GM21737 (cell line): ENCODE measurements at regions not wholly inside any gene's neighbourhood (a gene's known extent, or its start where the extent isn't known, plus 50 kb on each side); places are given as distances from the start of the nearest gene placed in this dataset.
"Not testable (repeated sequence)": the region's sequence is repeated elsewhere in the genome, so short reads cannot be mapped to it uniquely, and the experiment has no call there.

Experiments used
- ATAC-seq: cut with Tn5 transposase; IDR thresholded peaks from one replicate; pipeline ENCODE4 v1.9.1; 2021; ENCODE audit warnings: mild to moderate bottlenecking, moderate library complexity; ENCODE audit not compliant: unreplicated experiment

GRCh38 chr7:86045197-86045596, 598.5 kb upstream of the GRM3 start:
- ATAC-seq: not testable (repeated sequence)

DNA sequence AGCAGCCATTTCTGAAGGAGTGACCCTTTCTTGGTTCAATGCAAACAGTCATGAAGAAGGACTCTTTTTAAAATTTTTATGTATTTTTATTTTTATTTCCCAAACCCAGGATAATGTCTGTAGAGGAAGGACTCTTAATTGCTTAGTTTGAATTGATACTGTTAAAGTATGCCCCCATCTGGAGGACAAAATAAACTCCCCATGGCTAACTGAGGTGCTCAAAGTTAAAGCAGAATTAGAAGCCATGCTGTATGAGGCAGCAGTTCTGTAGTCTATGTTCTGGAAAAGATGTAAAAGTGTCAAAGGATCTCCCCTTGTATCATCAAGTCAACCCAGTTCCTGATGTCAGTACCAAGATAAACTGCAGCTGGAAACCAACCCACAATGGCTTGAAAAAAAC, 617.9 kb upstream of the GRM3 start:
- ATAC-seq: no peak

DNA sequence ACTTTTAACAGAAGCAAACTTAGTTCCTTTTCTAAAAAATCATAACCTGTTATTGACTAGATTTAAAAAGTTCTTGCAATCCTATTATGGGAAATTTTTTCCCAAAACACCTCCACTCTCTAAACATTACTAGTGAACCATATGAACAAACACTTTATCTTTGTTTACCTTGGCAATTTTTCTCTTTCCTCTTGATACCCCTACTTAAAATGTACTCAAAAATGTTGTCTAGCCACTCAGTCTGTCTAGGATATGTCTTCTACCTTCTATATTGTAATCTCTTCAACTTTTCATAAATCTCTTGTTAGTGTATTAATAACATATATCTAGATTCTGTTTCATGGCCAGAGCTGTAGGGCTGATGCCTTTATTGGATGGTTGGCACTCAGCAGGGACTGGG, 630.0 kb upstream of the GRM3 start:
- no peak for ATAC-seq

DNA sequence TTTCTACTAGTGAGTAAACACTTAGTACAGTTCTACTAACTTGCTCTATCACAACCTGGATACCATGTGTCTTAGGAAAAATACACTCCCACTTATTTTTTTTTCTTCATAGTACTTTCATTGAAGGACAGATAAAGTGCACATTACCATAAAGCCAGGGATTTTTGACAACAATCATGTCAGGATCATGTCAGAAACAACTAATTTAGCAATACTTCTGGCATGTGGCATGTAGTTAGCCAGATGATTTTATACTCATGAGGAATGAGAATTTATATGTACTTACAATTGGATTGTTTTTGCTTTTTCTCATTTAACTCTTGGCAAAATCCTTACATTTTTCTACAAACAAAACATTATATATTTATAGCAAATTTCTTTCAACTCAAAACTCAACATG, 630.7 kb upstream of the GRM3 start:
- no peak for ATAC-seq

DNA sequence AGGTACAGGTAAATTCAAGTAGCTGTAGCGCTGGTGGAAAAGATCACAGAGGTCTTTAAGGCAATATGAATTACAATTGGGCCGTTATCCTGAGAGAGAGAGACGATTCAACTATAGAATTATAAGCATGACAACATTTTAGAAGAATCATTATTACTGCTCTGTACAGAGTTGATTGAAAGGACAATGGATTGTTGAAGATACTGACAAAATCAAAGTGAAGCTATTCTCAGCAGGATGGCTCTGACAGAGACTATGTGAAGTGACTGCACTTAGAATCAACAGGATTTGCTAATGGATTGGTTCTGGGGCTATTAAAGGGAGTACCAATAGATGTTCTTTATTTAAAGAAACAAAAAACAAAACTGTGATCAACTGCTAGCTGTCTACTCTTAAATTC, 634.8 kb upstream of the GRM3 start:
- no peak for ATAC-seq

DNA sequence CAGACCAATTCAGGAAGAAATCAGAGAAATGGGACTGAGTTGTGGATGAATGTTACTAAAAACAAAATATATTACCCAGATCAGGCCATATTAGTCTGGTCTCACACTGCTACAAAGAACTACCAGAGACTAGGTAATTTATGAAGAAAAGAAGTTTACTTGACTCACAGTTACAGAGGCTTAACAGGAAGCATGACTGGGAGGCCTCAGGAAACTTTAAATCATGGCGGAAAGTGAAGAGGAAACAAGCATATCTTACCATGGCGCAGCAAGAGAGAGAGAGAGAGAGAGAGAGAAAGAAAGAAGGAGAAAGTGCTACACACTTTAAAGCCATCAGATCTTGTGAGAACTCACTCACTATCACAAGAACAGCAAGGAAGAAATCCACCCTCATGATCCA, 636.8 kb upstream of the GRM3 start:
- no peak for ATAC-seq

GRCh38 chr7:86002858-86003257, 640.9 kb upstream of the GRM3 start:
- no peak for ATAC-seq

- no peak for ATAC-seq
These were observed 646.2 kb upstream of the GRM3 start for GRCh38 chr7:85997515-85997914.

DNA sequence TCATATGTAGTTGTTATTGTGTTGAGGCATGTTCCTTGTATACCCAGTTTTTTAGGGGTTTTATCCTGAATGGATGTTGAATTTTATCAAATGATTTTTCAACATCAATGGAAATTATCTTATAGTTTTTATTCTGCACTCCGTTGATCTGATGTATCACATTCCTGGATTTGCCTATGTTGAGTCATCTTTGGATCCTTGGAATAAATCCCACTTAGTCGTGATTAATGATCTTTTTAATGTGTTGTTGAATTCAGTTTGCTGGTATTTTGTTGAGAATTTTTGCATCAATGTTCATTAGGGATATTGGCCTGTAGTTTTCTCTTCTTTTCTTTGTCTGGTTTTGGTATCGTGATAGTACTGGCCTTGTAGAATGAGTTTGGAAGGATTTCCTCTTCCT, 648.6 kb upstream of the GRM3 start:
- ATAC-seq: no peak

GRCh38 chr7:85980740-85981139, 663.0 kb upstream of the GRM3 start:
- ATAC-seq: no peak

DNA sequence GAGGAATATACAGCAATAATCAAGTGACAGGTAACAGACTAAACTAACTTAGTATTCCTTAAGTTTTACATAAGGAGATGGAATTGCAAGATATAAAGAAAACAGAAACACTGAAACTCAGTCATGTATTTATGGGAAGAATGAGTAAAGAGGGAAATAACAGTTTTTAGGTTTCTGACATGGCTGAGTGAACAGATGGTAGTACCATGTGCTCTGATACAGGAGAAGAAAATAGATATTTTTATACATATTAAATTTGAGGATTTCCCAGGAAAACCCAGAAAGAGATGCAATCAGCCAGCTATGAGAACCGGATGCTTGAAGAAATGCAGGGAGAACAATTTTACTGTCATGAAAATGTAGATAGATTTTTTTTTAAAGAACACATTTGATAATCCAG, 669.5 kb upstream of the GRM3 start:
- ATAC-seq: no peak

- ATAC-seq: no peak
These were observed 671.1 kb upstream of the GRM3 start for GRCh38 chr7:85972504-85973141.

DNA sequence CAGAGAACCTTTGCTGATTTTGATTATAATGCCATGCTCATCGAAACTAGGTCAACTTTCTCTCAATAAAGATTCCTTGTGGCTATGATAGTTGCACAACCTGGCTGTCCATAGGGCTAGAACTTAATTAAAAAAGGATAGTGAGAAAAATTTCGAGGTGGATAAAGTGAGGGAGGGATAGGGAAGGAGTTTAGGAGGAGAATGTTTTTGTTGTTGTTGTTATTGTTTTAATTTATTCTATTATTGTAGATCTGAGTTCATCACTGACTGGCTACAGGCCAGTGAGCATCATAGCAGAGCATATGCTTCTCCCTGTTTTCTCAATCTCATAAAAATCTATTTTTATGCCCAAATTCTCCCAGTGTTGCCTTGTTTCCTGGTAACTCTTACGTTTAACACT, 688.7 kb upstream of the GRM3 start:
- ATAC-seq: no peak

DNA sequence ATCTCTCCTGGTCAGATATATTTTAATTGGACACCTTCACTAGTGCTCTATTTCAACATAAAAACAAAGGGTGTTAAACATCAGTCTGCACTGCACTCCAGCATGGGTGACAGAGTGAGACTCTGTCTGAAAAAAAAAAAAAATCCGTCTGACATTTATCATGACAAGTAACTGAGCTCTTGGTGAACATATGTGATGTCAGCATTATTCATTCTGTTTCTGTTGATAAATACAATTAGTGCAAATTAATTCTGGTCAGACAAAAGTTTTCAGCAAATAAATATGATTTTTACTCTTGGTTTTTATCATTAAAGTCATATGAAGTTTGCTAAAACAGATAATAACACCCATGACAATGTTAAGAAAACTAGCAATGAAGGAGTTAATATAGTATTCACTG, 692.8 kb upstream of the GRM3 start:
- no peak for ATAC-seq

- ATAC-seq: no peak
These were observed 693.3 kb upstream of the GRM3 start for GRCh38 chr7:85950418-85950817.

DNA sequence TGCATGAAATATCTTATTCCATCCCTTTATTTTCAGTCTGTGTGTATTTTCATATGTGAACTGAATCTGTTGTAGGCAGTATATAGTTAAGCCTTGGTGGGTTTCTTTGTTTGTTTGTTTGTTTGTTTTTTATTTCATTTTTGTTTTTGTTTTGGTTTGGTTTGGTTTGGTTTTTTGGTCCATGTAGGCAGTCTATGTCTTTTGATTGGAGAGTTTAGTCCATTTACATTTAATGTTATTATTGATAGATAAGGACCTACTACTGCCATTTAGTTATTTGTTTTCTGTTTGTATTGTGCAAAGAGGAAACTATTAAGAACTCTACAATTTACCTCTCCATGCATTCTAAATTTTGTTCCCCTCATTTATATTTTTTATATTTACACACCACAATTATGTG, 695.9 kb upstream of the GRM3 start:
- no peak for ATAC-seq

DNA sequence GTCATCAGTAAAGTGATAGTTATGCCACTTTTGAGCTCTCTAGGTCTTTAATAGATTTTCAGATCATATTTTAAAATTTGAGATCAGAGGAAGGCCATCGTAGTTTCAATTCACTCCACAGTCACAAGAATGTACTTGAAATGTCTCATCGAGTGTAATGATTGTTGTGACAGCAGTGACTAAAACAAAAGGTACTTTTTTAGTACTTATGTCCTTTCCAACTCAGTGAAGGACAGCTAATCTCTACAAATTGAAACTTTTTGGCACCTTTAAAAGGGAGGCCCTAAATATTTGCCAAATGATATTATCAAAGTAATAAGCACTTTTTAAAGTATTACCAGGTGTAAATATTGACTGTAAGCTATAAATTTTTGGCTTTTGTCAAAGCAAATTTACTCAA, 702.9 kb upstream of the GRM3 start:
- ATAC-seq: no peak

- no peak for ATAC-seq
These were observed 711.8 kb upstream of the GRM3 start for GRCh38 chr7:85931919-85932318.

GRCh38 chr7:85928500-85928899, 715.2 kb upstream of the GRM3 start:
- ATAC-seq: no peak

- ATAC-seq: no peak
These were observed 716.5 kb upstream of the GRM3 start for GRCh38 chr7:85927226-85927625.

DNA sequence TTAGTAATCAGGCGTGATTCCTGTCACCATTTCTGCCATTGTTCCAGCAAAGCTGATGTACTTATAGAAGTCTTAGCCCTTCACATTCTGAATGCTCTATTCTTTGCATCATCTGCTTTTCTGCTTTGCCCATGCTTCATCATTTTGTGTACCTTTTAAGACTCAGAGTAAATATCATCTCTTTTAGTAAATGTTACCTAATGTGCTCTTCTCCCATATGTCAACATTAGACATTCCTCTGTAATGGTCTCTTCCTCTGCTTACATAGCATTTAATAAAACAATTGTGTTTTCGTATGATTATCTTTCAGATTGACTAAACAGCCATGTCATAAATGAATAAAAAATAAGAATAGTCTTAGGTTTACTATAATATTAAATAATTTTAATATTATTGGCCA, 719.6 kb upstream of the GRM3 start:
- no peak for ATAC-seq

DNA sequence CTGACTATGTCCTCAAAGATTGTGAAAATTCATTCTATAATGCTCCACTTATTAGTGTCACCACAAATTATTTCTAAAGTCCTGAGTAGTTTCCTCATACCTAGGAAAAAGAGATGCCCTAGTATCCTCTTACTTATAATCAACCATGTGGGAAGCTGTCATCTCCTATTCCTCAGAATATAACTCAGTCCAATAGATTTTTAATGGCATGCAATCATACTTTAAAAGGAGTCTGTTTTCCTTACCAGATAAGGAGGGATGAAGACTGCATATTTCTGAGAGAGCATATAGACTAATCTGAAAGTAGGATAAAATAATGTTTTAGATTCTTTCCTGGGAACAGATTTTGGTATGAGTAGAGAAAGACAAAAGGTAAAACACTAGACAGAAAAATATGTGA, 727.7 kb upstream of the GRM3 start:
- no peak for ATAC-seq

DNA sequence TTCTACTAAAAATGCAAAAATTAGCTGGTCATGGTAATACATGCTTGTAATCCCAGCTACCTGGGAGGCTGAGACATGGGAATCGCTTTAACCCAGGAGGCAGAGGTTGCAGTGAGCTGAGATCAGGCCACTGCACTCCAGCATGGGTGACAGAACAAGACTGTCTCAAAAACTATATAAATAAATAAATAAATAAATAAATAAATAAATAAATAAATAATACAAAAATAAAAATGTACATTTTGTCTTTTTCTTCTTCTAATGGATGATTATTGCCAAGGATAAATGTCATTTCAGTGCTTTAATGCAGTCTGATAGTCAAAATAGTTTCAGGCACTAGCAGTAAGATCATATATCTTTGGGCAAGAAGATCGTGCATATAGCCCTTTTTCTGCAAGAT, 727.6 kb upstream of the SEMA3D start:
- no peak for ATAC-seq

DNA sequence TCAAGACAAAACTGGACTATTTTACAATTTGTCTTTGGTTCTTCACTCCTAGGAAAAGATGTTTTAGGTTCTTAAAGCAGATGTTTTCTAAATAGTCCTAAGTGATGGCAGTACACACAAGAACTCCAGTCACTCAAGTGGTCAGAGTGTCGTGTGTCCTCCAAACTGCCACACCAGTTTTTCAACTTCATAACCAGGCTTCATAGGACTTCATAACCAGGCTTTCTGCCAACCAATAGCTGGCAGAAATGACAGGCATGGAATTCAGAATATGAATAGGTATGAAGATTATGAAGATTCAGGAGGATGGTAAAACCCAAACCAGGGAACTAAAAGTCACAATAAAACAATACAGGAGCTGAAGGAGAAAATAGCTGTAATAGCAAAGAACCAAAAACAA, 721.2 kb upstream of the SEMA3D start:
- ATAC-seq: no peak
